Adrenal gland (tissue), 5 donors: ENCODE measurements at regions not wholly inside any gene's neighbourhood (a gene's known extent, or its start where the extent isn't known, plus 50 kb on each side); places are given as distances from the start of the nearest gene placed in this dataset.

Source experiments
- POLR2A ChIP-seq, 2 donors: fragments of 450-650 bp; IDR thresholded peaks; one replicate each; pipeline ENCODE4 v1.6.1; 2017; ENCODE audit warnings: antibody characterized with exemption in 2 of 2, mild to moderate bottlenecking in 2 of 2, moderate library complexity in 1 of 2
- TF ChIP-seq, protein P1 (sequence below), 6 experiments: fragments of 450-650 bp in 4 of 6; fragments of 200-600 bp in 2 of 6; sonication (generic) in 1 of 6; IDR thresholded peaks; 1 replicate in 5 of 6; 2 replicates in 1 of 6; pipeline versions ENCODE4 v1.5.1 to v1.8.0; 2016 to 2021; ENCODE audit warnings: antibody characterized with exemption in 6 of 6, mild to moderate bottlenecking in 2 of 6, moderate library complexity in 1 of 6
- donor health status: DM: no; HTN: no; CAD: no.

DNA sequence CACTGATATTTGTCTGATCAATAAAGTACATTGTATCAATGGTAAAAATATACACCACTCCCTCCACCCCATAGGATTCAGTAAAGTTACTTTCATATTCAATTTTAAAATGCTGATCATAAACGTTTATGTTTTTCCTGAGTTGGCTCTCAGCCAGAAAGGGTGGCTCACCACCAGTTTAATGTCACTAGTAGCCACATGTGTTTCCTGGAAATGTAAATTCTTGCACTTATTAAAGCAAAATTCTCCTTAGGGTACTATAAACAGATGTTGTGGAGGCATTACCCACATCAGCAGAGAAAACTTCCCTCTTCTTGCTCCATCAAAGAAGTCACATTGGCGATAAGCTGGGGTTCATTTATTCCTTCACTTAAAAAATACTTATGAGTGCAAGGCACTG is 210.3 kb downstream of the SREK1 start:
- no peak for TF ChIP-seq POLR2A (IDR thresholded peaks at IDR 0.05)
- TF ChIP-seq, protein P1, sequence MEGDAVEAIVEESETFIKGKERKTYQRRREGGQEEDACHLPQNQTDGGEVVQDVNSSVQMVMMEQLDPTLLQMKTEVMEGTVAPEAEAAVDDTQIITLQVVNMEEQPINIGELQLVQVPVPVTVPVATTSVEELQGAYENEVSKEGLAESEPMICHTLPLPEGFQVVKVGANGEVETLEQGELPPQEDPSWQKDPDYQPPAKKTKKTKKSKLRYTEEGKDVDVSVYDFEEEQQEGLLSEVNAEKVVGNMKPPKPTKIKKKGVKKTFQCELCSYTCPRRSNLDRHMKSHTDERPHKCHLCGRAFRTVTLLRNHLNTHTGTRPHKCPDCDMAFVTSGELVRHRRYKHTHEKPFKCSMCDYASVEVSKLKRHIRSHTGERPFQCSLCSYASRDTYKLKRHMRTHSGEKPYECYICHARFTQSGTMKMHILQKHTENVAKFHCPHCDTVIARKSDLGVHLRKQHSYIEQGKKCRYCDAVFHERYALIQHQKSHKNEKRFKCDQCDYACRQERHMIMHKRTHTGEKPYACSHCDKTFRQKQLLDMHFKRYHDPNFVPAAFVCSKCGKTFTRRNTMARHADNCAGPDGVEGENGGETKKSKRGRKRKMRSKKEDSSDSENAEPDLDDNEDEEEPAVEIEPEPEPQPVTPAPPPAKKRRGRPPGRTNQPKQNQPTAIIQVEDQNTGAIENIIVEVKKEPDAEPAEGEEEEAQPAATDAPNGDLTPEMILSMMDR (IDR thresholded peaks at IDR 0.05) = no peak
